LNCAP (cell line): ENCODE measurements at regions not wholly inside any gene's neighbourhood (a gene's known extent, or its start where the extent isn't known, plus 50 kb on each side); places are given as distances from the start of the nearest gene placed in this dataset.

Experiments
- TF ChIP-seq, protein P1 (sequence below): fragments of 450-650 bp; IDR thresholded peaks from 2 replicates; pipeline ENCODE4 v1.5.1; 2017; ENCODE audit warnings: mild to moderate bottlenecking

DNA sequence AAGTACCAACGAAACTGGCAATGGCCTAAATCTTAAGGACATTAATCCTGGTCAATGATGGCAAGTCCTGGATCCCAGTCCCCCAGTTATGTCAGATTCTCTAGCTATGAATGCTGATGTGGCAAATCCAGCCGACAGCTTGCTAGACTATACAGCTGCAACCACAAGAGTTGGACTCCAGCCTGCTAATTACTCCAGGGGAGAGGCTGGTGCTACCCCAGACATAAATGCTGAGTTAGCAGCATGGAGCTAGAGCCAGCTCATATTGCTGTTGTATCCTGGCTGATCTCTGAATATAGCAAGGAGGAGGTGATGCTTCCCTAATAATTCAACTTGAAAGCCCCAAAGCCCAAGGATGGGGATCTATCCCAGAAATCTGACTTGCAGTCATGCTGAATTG lies 207.1 kb downstream of the LRRN1 start:
- TF ChIP-seq, protein P1, sequence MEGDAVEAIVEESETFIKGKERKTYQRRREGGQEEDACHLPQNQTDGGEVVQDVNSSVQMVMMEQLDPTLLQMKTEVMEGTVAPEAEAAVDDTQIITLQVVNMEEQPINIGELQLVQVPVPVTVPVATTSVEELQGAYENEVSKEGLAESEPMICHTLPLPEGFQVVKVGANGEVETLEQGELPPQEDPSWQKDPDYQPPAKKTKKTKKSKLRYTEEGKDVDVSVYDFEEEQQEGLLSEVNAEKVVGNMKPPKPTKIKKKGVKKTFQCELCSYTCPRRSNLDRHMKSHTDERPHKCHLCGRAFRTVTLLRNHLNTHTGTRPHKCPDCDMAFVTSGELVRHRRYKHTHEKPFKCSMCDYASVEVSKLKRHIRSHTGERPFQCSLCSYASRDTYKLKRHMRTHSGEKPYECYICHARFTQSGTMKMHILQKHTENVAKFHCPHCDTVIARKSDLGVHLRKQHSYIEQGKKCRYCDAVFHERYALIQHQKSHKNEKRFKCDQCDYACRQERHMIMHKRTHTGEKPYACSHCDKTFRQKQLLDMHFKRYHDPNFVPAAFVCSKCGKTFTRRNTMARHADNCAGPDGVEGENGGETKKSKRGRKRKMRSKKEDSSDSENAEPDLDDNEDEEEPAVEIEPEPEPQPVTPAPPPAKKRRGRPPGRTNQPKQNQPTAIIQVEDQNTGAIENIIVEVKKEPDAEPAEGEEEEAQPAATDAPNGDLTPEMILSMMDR, result no peak

DNA sequence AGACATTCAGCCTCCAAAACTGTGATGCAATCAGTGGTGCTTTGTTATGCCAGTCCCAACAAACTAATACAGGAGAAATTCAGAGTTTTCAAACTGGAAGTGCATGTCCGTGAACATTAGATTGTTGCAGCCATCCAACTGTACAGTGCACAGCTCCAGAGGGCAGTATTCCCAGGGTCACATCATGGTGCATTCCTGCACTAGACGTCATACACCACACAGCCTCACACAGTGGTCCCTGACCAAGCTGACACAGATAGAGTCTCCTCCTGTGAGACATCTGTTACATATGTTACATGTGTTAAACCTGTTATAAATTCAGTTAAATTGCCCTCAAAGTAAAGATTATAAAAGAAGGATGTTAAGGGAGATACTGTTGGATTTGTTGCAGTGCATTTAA lies 209.0 kb downstream of the LRRN1 start:
- TF ChIP-seq, protein P1, result no peak

DNA sequence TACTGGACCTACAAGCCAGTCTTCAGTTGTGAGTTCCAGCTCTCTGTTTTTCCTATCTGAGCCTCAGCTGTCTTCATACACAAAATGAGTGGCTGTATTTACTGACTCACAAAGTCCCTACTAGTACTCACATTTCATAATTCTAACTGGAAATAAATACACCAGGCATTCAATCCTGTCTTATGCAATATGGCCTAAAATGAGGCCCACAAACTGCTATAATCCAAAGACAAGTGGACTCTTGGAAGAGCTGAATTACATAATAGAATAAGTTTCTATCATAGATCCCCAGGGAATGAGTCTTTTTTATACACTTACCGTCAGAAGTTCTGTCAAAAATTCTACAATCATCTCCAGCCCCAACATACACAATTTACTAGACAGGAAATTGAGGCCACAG lies 211.9 kb downstream of the LRRN1 start:
- TF ChIP-seq, protein P1, result no peak

DNA sequence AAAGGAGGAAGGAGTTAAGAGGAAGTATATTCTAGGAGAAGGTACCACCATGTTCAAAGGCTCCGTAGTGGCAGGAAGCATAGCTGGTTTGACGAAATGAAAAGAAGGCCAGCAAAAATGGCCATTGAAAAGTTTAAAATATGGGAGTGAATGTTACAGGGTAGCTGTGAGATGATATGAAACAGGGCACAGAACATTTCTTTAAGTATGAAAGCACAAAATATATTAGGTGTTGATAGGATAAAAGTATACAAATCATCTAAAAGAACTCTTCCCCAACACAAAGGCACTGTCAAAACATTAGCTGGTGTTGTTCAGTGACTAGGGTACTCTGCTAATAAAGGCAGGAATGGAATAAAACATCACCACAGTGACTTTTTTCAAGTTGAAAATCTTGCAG lies 216.2 kb downstream of the LRRN1 start:
- TF ChIP-seq, protein P1, result no peak

DNA sequence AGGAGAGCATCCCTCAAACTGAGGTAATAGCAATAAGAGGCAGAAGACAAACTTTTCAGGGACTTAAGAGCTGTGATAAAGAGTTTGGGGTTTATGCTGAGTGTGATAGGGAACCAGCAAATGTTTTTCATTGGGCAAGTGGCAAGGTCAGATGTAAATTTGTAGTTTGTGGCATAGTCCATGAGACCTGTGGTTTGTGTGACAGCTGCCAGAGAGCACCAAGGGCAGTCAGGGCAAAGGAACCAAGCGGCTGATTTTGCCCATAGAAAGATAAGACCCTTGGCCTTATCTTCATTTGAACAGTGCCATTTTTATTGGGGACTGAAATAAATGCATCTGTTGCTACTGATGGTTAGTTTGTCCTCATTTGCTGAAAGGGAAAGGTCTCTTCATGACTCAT lies 220.3 kb downstream of the LRRN1 start:
- TF ChIP-seq, protein P1, result no peak

DNA sequence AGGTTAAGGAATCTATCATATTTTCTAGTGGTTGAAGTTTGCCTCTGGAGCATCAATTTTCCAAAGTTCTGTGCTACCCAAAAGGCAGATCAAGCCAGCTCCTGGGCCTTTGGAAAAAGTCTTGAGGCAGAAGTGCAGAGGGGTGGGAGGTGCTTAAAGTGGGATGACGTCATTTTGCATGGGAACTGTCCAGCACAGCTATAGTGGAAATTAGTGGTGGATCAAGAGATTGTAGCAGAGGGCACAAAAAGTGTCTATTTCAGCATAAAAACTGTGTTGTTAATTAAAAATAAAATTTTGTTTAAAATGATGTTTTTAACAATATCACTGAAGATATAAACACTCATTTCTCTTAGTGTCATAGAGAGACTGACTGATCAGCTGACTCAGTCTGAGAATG lies 221.9 kb downstream of the LRRN1 start:
- TF ChIP-seq, protein P1, result no peak

DNA sequence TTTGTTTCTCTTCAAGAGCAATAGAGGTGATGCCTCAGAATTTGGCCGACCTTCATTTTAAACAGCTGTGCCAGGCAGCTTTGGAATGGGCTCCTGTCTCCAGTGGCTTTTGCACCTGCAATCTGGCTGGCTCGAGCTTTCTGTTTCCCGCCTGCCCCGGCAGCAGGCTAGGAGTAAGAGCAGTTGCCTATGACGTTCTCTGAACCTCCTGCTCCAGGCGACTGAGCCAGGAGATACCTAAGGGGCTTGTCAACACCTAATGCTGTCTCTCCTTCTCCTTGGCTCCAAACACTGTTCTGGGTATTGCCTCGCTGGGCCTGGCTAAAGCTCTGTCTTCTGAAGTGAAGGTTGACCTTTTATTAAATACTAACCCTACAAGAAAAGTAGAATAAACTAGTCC lies 229.9 kb downstream of the LRRN1 start:
- TF ChIP-seq, protein P1, result no peak

DNA sequence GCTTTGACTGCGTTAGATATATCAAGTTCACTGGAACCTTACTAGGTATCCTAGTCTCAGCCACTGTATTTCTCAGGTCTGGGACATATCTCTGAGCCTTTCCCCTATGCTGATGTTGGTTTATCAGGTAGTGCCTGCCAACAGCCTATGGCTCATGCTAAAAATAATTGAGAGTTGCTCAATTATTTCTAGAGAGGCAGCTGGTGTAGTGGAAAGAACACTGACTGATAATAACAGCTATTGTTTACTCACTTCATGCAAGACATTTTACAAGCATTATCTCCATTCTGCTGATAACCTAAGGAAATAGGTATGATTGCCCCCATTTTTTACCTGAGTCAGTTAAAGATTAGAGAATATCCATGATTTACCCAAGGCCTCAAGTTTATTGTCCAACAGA lies 231.4 kb downstream of the LRRN1 start:
- TF ChIP-seq, protein P1, result no peak
